H1 (cell line): ENCODE measurements at regions not wholly inside any gene's neighbourhood (a gene's known extent, or its start where the extent isn't known, plus 50 kb on each side); places are given as distances from the start of the nearest gene placed in this dataset.
A peak's percentile ranks its signal among the peaks of the same experiment; 100 is the strongest.

Experiments used
- CTCF ChIA-PET: fragments of 300-600 bp; sonication (Branson Sonifier 250); formaldehyde crosslinking; loops from one replicate; lab custom pipeline; 2021; ENCODE audit not compliant: partially characterized antibody; lab: Charles Lee
- POLR2A ChIA-PET: fragments of 300-600 bp; sonication (Branson Sonifier 250); formaldehyde crosslinking; loops from one replicate; lab custom pipeline; 2021; ENCODE audit warnings: inconsistent platforms; ENCODE audit not compliant: partially characterized antibody; lab: Charles Lee
- DNase-seq, 2 experiments: peaks; one replicate each; pipeline versions ENCODE4 v3.0.0 to v3.0.0-alpha.2; 2010 to 2022; ENCODE audit warnings: low spot score in 2 of 2, low read depth in 1 of 2, mixed read lengths in 1 of 2
- FAIRE-seq: peaks from 2 replicates; lab custom pipeline; 2011; peaks lifted over from hg19 to GRCh38; lab: Jason Lieb, UNC
- H2AFZ ChIP-seq: 2 replicates; pipeline ENCODE4 v1.8.1; 2012; ENCODE audit warnings: low read length, inconsistent platforms
- H2AK5ac ChIP-seq: 2 replicates; pipeline ENCODE4 v1.6.1; 2013; ENCODE audit warnings: low read depth, low read length
- H2BK120ac ChIP-seq: replicated peaks from 2 replicates; pipeline ENCODE3; 2013; ENCODE audit warnings: low read depth, low read length, inconsistent platforms
- H2BK12ac ChIP-seq: 2 replicates; pipeline ENCODE4 v1.6.1; 2013; ENCODE audit warnings: low read depth, low read length
- H2BK15ac ChIP-seq: 2 replicates; pipeline ENCODE4 v1.6.1; 2013; ENCODE audit warnings: low read length
- H2BK20ac ChIP-seq: 2 replicates; pipeline ENCODE4 v1.6.1; 2013; ENCODE audit warnings: low read length
- H2BK5ac ChIP-seq: 2 replicates; pipeline ENCODE4 v1.6.1; 2013; ENCODE audit warnings: low read depth, low read length
- H3K14ac ChIP-seq: 2 replicates; pipeline ENCODE4 v1.6.1; 2013; ENCODE audit warnings: inconsistent platforms; ENCODE audit not compliant: insufficient read length
- H3K18ac ChIP-seq: 2 replicates; pipeline ENCODE4 v1.6.1; 2013; ENCODE audit warnings: low read length; ENCODE audit errors: extremely low read depth
- H3K23ac ChIP-seq: 2 replicates; pipeline ENCODE4 v1.6.1; 2013; ENCODE audit warnings: inconsistent platforms; ENCODE audit not compliant: insufficient read length
- H3K23me2 ChIP-seq: 2 replicates; pipeline ENCODE4 v1.6.1; 2013; ENCODE audit warnings: low read depth, low read length
- H3K27ac ChIP-seq: 2 replicates; pipeline ENCODE4 v1.6.1; 2011; ENCODE audit warnings: low read depth, low read length, inconsistent platforms
- H3K27me3 ChIP-seq, 4 experiments: replicated peaks in 1 of 4; 1 replicate in 1 of 4; 2 replicates in 3 of 4; pipeline versions ENCODE4 v1.6.1 to v1.8.1; 2011 to 2013; ENCODE audit warnings: low read length in 3 of 4, mild to moderate bottlenecking in 3 of 4, inconsistent platforms in 2 of 4, mixed read lengths in 2 of 4, moderate library complexity in 1 of 4; ENCODE audit not compliant: control insufficient read depth in 3 of 4, insufficient read depth in 3 of 4; ENCODE audit errors: extremely low read depth in 1 of 4
- H3K36me3 ChIP-seq, 4 experiments: 2 replicates each; pipeline versions ENCODE4 v1.6.1 to v1.8.1; 2011 to 2013; ENCODE audit warnings: mild to moderate bottlenecking in 4 of 4, low read length in 3 of 4, moderate library complexity in 2 of 4, control low read depth in 1 of 4, inconsistent platforms in 1 of 4; ENCODE audit not compliant: insufficient read depth in 4 of 4, control insufficient read depth in 2 of 4
- H3K4ac ChIP-seq: replicated peaks from 2 replicates; pipeline ENCODE3; 2013; ENCODE audit warnings: low read length, low read depth, mixed read lengths, inconsistent platforms; ENCODE audit not compliant: insufficient read length
- H3K4me1 ChIP-seq, 4 experiments: replicated peaks in 1 of 4; 1 replicate in 1 of 4; 2 replicates in 3 of 4; pipeline versions ENCODE4 v1.6.1 to v1.8.1; 2011 to 2013; ENCODE audit warnings: low read length in 3 of 4, inconsistent platforms in 2 of 4, mixed read lengths in 1 of 4; ENCODE audit not compliant: insufficient read depth in 4 of 4, control insufficient read depth in 3 of 4
- H3K4me2 ChIP-seq, 2 experiments: 2 replicates each; pipeline versions ENCODE4 v1.6.1 to v1.8.1; 2011 to 2013; ENCODE audit warnings: low read depth in 2 of 2, low read length in 2 of 2, control low read depth in 1 of 2, inconsistent platforms in 1 of 2, mild to moderate bottlenecking in 1 of 2; ENCODE audit not compliant: insufficient read depth in 1 of 2
- H3K4me3 ChIP-seq, 4 experiments: fragments of 200-600, 300-600 bp in 1 of 4; sonication (generic), shearing (Covaris generic), sonication (Bioruptor Twin) in 1 of 4; 2 replicates each; pipeline versions ENCODE4 v1.5.1 to v1.8.1; 2011 to 2016; ENCODE audit warnings: low read length in 4 of 4, low read depth in 3 of 4, control low read depth in 2 of 4, inconsistent platforms in 2 of 4, mild to moderate bottlenecking in 2 of 4, mixed read lengths in 1 of 4, moderate library complexity in 1 of 4; ENCODE audit not compliant: insufficient read depth in 2 of 4; ENCODE audit errors: extremely low read depth in 1 of 4
- H3K56ac ChIP-seq: replicated peaks from 2 replicates; pipeline ENCODE3; 2013; ENCODE audit warnings: low read depth, mild to moderate bottlenecking, mixed read lengths, low read length, inconsistent platforms; ENCODE audit not compliant: insufficient read length
- H3K79me1 ChIP-seq: 2 replicates; pipeline ENCODE4 v1.6.1; 2013; ENCODE audit warnings: low read depth, low read length, control low read depth
- H3K79me2 ChIP-seq, 2 experiments: 2 replicates each; pipeline versions ENCODE4 v1.6.1 to v1.8.1; 2012 to 2013; ENCODE audit warnings: low read length in 2 of 2, mild to moderate bottlenecking in 2 of 2, inconsistent platforms in 1 of 2; ENCODE audit not compliant: insufficient read depth in 2 of 2, control insufficient read depth in 1 of 2
- H3K9ac ChIP-seq, 4 experiments: replicated peaks in 1 of 4; 1 replicate in 1 of 4; 2 replicates in 3 of 4; pipeline versions ENCODE4 v1.6.1 to v1.8.1; 2011 to 2013; ENCODE audit warnings: low read depth in 3 of 4, low read length in 3 of 4, control low read depth in 2 of 4, mild to moderate bottlenecking in 2 of 4, moderate library complexity in 2 of 4, inconsistent platforms in 1 of 4; ENCODE audit errors: extremely low read depth in 1 of 4
- H3K9me3 ChIP-seq, 2 experiments: 2 replicates each; pipeline versions ENCODE4 v1.6.1 to v1.8.1; 2012 to 2013; ENCODE audit warnings: mild to moderate bottlenecking in 2 of 2, moderate library complexity in 2 of 2, control low read depth in 1 of 2, inconsistent platforms in 1 of 2, low read depth in 1 of 2, low read length in 1 of 2, mixed read lengths in 1 of 2; ENCODE audit not compliant: insufficient read depth in 2 of 2
- H4K20me1 ChIP-seq, 2 experiments: replicated peaks in 1 of 2; 2 replicates each; pipeline versions ENCODE3 to v1.8.1; 2011 to 2013; ENCODE audit warnings: inconsistent platforms in 2 of 2, low read length in 2 of 2, mild to moderate bottlenecking in 1 of 2; ENCODE audit not compliant: insufficient read depth in 2 of 2, control insufficient read depth in 1 of 2
- H4K5ac ChIP-seq: 2 replicates; pipeline ENCODE4 v1.6.1; 2013; ENCODE audit warnings: low read length, low read depth, mixed read lengths, inconsistent platforms; ENCODE audit not compliant: insufficient read length
- H4K8ac ChIP-seq: 2 replicates; pipeline ENCODE4 v1.8.0; 2013; ENCODE audit warnings: mild to moderate bottlenecking, moderate library complexity, low read length, inconsistent platforms; ENCODE audit not compliant: insufficient read depth; ENCODE audit errors: extremely low read depth
- H4K91ac ChIP-seq: replicated peaks from 2 replicates; pipeline ENCODE3; 2013; ENCODE audit warnings: low read length, mixed read lengths, inconsistent platforms; ENCODE audit not compliant: insufficient read length
- ASH2L ChIP-seq: fragments of 200-600, 300-600 bp; sonication (generic); IDR thresholded peaks from one replicate; pipeline ENCODE4 v1.7.1; 2017; ENCODE audit warnings: low read length
- BCL11A ChIP-seq, 2 experiments: IDR thresholded peaks; one replicate each; pipeline ENCODE4 v1.6.1; 2011; ENCODE audit warnings: low read depth in 2 of 2, low read length in 2 of 2, mild to moderate bottlenecking in 2 of 2
- CEBPB ChIP-seq: IDR thresholded peaks from 2 replicates; pipeline ENCODE4 v1.6.1; 2012; ENCODE audit warnings: low read depth, low read length
- CREB1 ChIP-seq: IDR thresholded peaks from 2 replicates; pipeline ENCODE4 v1.6.1; 2012; ENCODE audit warnings: inconsistent platforms
- CTBP2 ChIP-seq: IDR thresholded peaks from 2 replicates; pipeline ENCODE4 v1.7.0; 2011; ENCODE audit warnings: borderline replicate concordance, mild to moderate bottlenecking, moderate library complexity, mixed read lengths, low read length; ENCODE audit not compliant: insufficient read depth, insufficient read length
- GTF2F1 ChIP-seq: IDR thresholded peaks from 2 replicates; pipeline ENCODE4 v1.6.1; 2012; ENCODE audit warnings: low read depth, low read length, improper control_type of control experiment, borderline replicate concordance
- RBBP5 ChIP-seq: IDR thresholded peaks from 2 replicates; pipeline ENCODE4 v1.7.1; 2012; ENCODE audit warnings: low read depth, mild to moderate bottlenecking, inconsistent platforms, low read length, moderate library complexity, borderline replicate concordance
- YY1 ChIP-seq: IDR thresholded peaks from 2 replicates; pipeline ENCODE4 v1.6.1; 2011; ENCODE audit warnings: low read depth, mild to moderate bottlenecking, low read length
- ZNF274 ChIP-seq: IDR thresholded peaks from 2 replicates; pipeline ENCODE4 v1.7.0; 2012; ENCODE audit warnings: low read length, borderline replicate concordance; ENCODE audit errors: extremely low read depth
- WGBS, 2 experiments: shearing (Covaris generic) in 1 of 2; methylation state at CpG; one replicate each; pipeline versions ENCODE4 v1.1.6 to v1.1.7; 2013 to 2015; ENCODE audit warnings: low lambda C conversion rate in 2 of 2, mixed read lengths in 2 of 2, inconsistent platforms in 1 of 2, low coverage in 1 of 2, missing lambda C conversion rate in 1 of 2; ENCODE audit not compliant: insufficient replicate concordance in 2 of 2, insufficient coverage in 1 of 2, insufficient read length in 1 of 2; ENCODE audit errors: extremely low coverage in 1 of 2, missing lambda C conversion rate in 1 of 2; 5-methylcytosine and 5-hydroxymethylcytosine counted together
- TF ChIP-seq, protein P1 (sequence below), 3 experiments: IDR thresholded peaks; 1 replicate in 2 of 3; 2 replicates in 1 of 3; pipeline versions ENCODE4 v1.5.1 to v1.6.1; 2011; ENCODE audit warnings: low read length in 3 of 3, mild to moderate bottlenecking in 3 of 3, inconsistent platforms in 2 of 3, low read depth in 1 of 3, moderate library complexity in 1 of 3; ENCODE audit not compliant: insufficient read depth in 1 of 3; ENCODE audit errors: control extremely low read depth in 1 of 3
- TF ChIP-seq, protein P2 (sequence below): IDR thresholded peaks from 2 replicates; pipeline ENCODE4 v1.6.1; 2011; ENCODE audit warnings: low read length, improper control_type of control experiment

DNA sequence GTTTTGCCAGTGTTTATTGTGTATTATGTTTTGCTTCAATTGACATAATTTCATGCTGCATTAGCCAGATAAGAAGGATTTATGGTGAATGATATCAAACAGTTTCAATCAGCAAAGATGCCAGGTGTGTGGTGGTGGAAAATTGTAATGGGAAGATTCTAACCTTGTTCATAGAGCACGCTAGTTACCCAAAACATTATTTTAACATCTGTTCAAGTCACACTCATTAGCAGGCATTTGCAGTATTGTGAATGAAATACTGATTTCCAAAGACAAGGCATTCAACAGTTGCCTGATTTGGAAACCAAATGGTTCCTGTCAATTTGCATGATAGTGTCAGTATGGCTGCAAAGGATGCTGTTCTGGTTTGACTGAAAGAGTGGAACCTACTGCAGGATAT lies 129.7 kb downstream of the EPC1 start:
- H4K91ac ChIP-seq, result no peak overlapping the region
- DNase-seq, result no peak
- no peak overlapping the region for H3K56ac ChIP-seq
- POLR2A ChIA-PET, result no interaction called here
- no peak overlapping the region for H2AK5ac ChIP-seq
- H2BK120ac ChIP-seq, result no peak overlapping the region
- no peak overlapping the region for H2BK15ac ChIP-seq
- no peak overlapping the region for H3K9ac ChIP-seq
- peak overlapping the region; percentile 33 for H4K5ac ChIP-seq
- no peak overlapping the region for H3K23ac ChIP-seq
- H2BK20ac ChIP-seq, result no peak overlapping the region
- WGBS, 2 experiments, result 73% methylated on average over 1 of the region's 1 CpG; no CpG with 5 or more reads in 1 of the 2 experiments
- H2AFZ ChIP-seq, result no peak overlapping the region; the same call in 1 of the 2 replicates
- H3K18ac ChIP-seq, result no peak overlapping the region
- peaks cover 0 to 6% (median 2%) of the 10 kb centered on the region in 4 experiments; a peak in 2 of 7 replicates for H3K4me1 ChIP-seq
- CTCF ChIA-PET, result no interaction called here
- H2BK5ac ChIP-seq, result no peak overlapping the region
- no peak overlapping the region for H3K4ac ChIP-seq
- no peak overlapping the region for H3K27ac ChIP-seq
- no peak overlapping the region for H2BK12ac ChIP-seq
- H3K79me2 ChIP-seq, result no peaks in the 10 kb centered on the region
- no peaks in the 10 kb centered on the region for H3K79me1 ChIP-seq
- H3K27me3 ChIP-seq, result no peaks in the 10 kb centered on the region
- no peaks in the 10 kb centered on the region for H3K23me2 ChIP-seq
- FAIRE-seq, result no peak
- H3K4me3 ChIP-seq, result no peak overlapping the region; a peak in 1 of 8 replicates
- H3K36me3 ChIP-seq, result peaks cover 0 to 6% (median 0%) of the 10 kb centered on the region in 4 experiments; a peak in 1 of 8 replicates
- H3K4me2 ChIP-seq, result no peak overlapping the region
- no peak overlapping the region for H4K8ac ChIP-seq
- no peak overlapping the region for H3K14ac ChIP-seq
- peaks cover 15 to 20% of the 10 kb centered on the region in 2 experiments; a peak in 3 of 4 replicates for H3K9me3 ChIP-seq
- no peaks in the 10 kb centered on the region for H4K20me1 ChIP-seq
- TF ChIP-seq ZNF274 (no peak), ASH2L (no peak), CTBP2 (no peak), CREB1 (no peak), CEBPB (no peak), YY1 (no peak), GTF2F1 (no peak), BCL11A (IDR thresholded peaks at IDR 0.05; ENCODE audit: low read depth in 2 of 2, low read length in 2 of 2) (no peak), RBBP5 (no peak)
- TF ChIP-seq, protein P1, sequence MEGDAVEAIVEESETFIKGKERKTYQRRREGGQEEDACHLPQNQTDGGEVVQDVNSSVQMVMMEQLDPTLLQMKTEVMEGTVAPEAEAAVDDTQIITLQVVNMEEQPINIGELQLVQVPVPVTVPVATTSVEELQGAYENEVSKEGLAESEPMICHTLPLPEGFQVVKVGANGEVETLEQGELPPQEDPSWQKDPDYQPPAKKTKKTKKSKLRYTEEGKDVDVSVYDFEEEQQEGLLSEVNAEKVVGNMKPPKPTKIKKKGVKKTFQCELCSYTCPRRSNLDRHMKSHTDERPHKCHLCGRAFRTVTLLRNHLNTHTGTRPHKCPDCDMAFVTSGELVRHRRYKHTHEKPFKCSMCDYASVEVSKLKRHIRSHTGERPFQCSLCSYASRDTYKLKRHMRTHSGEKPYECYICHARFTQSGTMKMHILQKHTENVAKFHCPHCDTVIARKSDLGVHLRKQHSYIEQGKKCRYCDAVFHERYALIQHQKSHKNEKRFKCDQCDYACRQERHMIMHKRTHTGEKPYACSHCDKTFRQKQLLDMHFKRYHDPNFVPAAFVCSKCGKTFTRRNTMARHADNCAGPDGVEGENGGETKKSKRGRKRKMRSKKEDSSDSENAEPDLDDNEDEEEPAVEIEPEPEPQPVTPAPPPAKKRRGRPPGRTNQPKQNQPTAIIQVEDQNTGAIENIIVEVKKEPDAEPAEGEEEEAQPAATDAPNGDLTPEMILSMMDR (IDR thresholded peaks at IDR 0.05; ENCODE audit: control extremely low read depth in 1 of 3, insufficient read depth in 1 of 3, low read depth in 1 of 3, low read length in 3 of 3), result no peak
- TF ChIP-seq, protein P2, sequence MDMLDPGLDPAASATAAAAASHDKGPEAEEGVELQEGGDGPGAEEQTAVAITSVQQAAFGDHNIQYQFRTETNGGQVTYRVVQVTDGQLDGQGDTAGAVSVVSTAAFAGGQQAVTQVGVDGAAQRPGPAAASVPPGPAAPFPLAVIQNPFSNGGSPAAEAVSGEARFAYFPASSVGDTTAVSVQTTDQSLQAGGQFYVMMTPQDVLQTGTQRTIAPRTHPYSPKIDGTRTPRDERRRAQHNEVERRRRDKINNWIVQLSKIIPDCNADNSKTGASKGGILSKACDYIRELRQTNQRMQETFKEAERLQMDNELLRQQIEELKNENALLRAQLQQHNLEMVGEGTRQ, result no peak
